ENCODE measurements at regions not wholly inside any gene's neighbourhood (a gene's known extent, or its start where the extent isn't known, plus 50 kb on each side); places are given as distances from the start of the nearest gene placed in this dataset.
"Not testable (repeated sequence)": the region's sequence is repeated elsewhere in the genome, so short reads cannot be mapped to it uniquely, and the experiment has no call there.

DNA sequence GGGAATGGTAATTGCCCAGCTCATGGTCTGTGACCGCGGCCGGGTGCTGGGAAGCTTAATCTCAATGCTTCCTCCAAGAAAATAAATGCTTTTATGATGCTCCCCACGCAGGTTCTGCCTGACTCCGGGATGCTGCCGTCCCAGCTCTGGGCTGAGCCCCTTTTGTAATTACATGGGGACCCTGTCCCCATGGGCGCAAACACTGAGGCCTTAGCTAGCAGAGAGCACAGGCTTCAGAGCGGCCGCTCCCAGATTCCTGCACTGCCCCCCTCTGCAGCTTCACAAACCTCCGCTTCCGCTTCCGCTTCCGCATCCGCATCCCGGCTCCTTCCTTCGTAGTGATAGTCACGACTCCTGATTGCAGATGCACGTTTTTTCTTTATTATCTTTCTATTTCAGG lies 129.5 kb downstream of the KIF26A start:
- in situ Hi-C loops (cut with MboI; ENCODE audit: low sequenced_read_pairs, unreplicated experiment), result no loop called here
- DNase-seq (ENCODE audit: low spot score), result no peak
- TF ChIP-seq, protein P1, sequence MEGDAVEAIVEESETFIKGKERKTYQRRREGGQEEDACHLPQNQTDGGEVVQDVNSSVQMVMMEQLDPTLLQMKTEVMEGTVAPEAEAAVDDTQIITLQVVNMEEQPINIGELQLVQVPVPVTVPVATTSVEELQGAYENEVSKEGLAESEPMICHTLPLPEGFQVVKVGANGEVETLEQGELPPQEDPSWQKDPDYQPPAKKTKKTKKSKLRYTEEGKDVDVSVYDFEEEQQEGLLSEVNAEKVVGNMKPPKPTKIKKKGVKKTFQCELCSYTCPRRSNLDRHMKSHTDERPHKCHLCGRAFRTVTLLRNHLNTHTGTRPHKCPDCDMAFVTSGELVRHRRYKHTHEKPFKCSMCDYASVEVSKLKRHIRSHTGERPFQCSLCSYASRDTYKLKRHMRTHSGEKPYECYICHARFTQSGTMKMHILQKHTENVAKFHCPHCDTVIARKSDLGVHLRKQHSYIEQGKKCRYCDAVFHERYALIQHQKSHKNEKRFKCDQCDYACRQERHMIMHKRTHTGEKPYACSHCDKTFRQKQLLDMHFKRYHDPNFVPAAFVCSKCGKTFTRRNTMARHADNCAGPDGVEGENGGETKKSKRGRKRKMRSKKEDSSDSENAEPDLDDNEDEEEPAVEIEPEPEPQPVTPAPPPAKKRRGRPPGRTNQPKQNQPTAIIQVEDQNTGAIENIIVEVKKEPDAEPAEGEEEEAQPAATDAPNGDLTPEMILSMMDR (IDR thresholded peaks at IDR 0.05; ENCODE audit: borderline replicate concordance, control extremely low read depth, extremely low read depth, insufficient read depth, missing control alignments), result no peak

DNA sequence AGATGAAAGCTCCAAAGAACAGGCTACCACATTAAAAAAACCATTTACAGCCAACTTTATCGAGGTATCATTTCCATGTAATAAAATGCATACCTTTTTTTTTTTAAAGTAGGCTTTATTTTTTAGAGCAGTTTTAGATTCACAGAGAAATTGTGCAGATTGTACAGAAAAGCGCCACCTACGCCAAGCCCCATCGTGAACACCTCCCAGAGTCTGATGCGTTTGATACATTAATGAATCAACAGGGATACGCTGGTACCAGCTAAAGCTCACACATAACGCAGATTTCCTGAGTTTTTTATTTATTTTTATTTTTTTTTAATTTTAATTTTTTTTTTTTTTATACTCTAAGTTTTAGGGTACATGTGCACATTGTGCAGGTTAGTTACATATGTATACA lies 129.9 kb downstream of the KIF26A start:
- TF ChIP-seq, protein P1 (IDR thresholded peaks at IDR 0.05; ENCODE audit: borderline replicate concordance, control extremely low read depth, extremely low read depth, insufficient read depth, missing control alignments), result no peak
- in situ Hi-C loops (cut with MboI; ENCODE audit: low sequenced_read_pairs, unreplicated experiment), result no loop called here
- DNase-seq (ENCODE audit: low spot score), result no peak

DNA sequence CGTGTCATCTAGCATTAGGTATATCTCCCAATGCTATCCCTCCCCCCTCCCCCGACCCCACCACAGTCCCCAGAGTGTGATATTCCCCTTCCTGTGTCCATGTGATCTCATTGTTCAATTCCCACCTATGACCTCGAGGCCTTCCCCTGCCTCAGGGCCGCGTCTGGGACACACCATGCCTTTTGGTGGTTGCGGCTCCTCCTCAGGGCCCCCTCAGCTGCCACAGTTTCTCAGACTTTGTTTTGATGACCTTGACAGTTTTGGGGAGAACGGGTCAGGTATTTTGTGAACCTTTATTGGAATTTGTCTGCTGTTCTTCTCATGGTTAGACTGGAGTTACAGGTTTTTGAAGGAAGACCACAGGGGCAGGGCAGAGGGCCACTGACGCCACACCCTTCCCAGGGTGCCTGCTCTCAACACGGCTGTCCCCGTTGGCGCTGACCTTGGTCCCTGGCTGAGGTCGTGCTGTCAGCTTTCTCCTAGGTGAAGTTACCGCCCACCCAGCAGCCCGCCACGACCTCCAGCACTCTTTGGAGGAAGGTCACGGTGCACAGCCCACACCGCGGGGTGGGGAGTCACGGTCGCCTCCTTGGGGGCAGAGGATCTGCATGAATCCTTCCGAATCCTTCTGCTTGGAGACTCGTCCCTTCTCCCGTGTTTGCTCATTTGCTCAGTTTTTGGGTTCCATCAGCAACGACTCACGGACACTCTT lies 130.5 kb downstream of the KIF26A start:
- DNase-seq (ENCODE audit: low spot score), result no peak
- in situ Hi-C loops (cut with MboI; ENCODE audit: low sequenced_read_pairs, unreplicated experiment), result no loop called here
- TF ChIP-seq, protein P1 (IDR thresholded peaks at IDR 0.05; ENCODE audit: borderline replicate concordance, control extremely low read depth, extremely low read depth, insufficient read depth, missing control alignments), result no peak

DNA sequence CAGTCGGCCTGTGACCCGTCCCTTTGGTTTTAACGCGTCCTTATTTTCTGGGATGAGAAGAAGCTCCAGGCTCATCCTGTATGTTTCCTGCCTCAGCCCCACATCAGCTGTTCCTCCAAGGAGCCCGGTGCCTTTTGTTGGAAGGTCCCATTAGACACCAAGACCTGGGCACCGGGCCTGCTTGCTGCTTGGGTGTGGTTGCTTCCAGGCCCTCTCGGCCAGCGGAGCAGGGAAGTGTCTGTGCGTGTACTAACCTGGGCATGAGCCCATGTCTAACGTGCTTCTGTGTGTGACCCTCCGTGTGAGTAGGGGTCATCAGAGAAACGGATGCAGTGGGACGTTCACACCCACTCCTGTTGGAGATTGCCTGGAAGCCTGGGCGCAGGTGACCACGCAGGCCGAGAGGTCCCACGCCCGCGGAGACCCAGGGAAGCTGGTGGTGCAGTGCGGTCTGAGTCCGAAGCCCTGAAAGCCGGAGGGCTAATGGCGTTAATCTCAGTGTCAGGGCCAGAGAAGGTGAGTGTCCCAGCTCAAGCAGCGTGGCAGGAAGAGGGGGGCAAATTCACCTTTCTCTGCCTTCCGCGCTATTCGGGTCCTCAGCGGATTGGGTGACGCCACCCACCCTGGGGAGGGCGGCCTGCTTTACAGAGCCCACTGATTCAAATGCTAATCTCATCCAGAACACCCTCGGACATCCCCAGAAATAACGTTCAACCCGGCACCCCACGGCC lies 131.3 kb downstream of the KIF26A start:
- DNase-seq (ENCODE audit: low spot score); in situ Hi-C loops (cut with MboI; ENCODE audit: low sequenced_read_pairs, unreplicated experiment): not testable (repeated sequence)

DNA sequence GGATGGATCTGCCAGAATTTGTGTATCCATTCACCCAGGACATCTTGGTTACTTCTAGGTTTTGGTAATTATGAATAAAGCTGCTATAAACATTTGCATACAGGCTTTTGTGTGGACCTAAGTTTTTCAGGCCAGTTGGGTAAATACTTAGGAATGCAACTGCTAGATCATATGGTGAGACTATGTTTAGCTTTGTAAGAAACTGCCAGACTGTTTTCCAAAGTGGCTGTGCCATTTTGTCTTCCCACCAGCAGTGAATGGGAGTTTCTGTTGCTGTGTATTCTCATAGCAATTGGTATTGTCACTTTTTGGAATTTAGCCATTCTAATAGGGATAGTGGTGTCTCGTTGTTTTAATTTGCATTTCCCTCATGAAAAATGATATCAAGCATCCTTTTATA lies 133.0 kb downstream of the KIF26A start:
- TF ChIP-seq, protein P1 (IDR thresholded peaks at IDR 0.05; ENCODE audit: borderline replicate concordance, control extremely low read depth, extremely low read depth, insufficient read depth, missing control alignments), result no peak
- no peak for DNase-seq (ENCODE audit: low spot score)
- in situ Hi-C loops (cut with MboI; ENCODE audit: low sequenced_read_pairs, unreplicated experiment), result no loop called here

DNA sequence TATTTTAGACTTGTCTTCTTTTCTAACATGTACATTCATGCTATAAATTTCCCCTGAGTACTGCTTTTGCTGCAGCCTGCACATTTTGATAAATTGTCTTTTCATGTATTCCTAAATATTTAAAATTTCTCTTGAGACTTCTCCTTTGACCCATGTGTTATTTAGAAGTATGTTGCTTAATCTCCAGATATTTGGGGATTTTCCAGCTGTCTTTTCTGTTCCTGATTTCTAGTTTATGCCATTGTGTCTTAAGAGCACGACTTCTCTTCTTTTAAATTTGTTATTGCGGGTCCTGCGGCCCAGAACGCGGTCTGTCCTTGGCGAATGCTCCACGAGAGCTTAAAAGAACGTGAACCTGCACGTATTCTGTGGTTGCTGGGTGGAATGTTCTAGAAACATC lies 136.4 kb downstream of the KIF26A start:
- in situ Hi-C loops (cut with MboI; ENCODE audit: low sequenced_read_pairs, unreplicated experiment), result no loop called here
- DNase-seq (ENCODE audit: low spot score), result no peak
- TF ChIP-seq, protein P1 (IDR thresholded peaks at IDR 0.05; ENCODE audit: borderline replicate concordance, control extremely low read depth, extremely low read depth, insufficient read depth, missing control alignments), result no peak
